ENCODE measurements at regions not wholly inside any gene's neighbourhood (a gene's known extent, or its start where the extent isn't known, plus 50 kb on each side); places are given as distances from the start of the nearest gene placed in this dataset.

- no peak for DNase-seq (ENCODE audit: low spot score)
- no peak for ATAC-seq (ENCODE audit: low FRiP score)
- TF ChIP-seq CTCF (IDR thresholded peaks at IDR 0.05) = no peak
Measured at GRCh38 chr6:15792842-15793241, 130.0 kb upstream of the DTNBP1 start.

GRCh38 chr6:15791448-15792181, 128.8 kb upstream of the DTNBP1 start:
- no peak for TF ChIP-seq CTCF (IDR thresholded peaks at IDR 0.05)
- DNase-seq (ENCODE audit: low spot score) (no peak), ATAC-seq (ENCODE audit: low FRiP score) (no peak)

- ATAC-seq (ENCODE audit: low FRiP score) (no peak), DNase-seq (ENCODE audit: low spot score) (no peak)
- no peak for TF ChIP-seq CTCF (IDR thresholded peaks at IDR 0.05)
Measured at GRCh38 chr6:15790116-15790515, 127.3 kb upstream of the DTNBP1 start.

GRCh38 chr6:15786846-15787245, 124.0 kb upstream of the DTNBP1 start:
- no peak for ATAC-seq (ENCODE audit: low FRiP score)
- no peak for TF ChIP-seq CTCF (IDR thresholded peaks at IDR 0.05)
- DNase-seq (ENCODE audit: low spot score) = no peak

- no peak for TF ChIP-seq CTCF (IDR thresholded peaks at IDR 0.05)
- no peak for DNase-seq (ENCODE audit: low spot score)
- no peak for ATAC-seq (ENCODE audit: low FRiP score)
Measured at GRCh38 chr6:15783484-15783883, 120.7 kb upstream of the DTNBP1 start.

- TF ChIP-seq CTCF (IDR thresholded peaks at IDR 0.05) = no peak
- ATAC-seq (ENCODE audit: low FRiP score) (no peak), DNase-seq (ENCODE audit: low spot score) (no peak)
Measured at GRCh38 chr6:15781890-15782289, 119.1 kb upstream of the DTNBP1 start.

GRCh38 chr6:15781333-15781732, 118.5 kb upstream of the DTNBP1 start:
- no peak for DNase-seq (ENCODE audit: low spot score)
- TF ChIP-seq CTCF (IDR thresholded peaks at IDR 0.05) = no peak
- no peak for ATAC-seq (ENCODE audit: low FRiP score)
